HG03064 (cell line): ENCODE measurements at regions not wholly inside any gene's neighbourhood (a gene's known extent, or its start where the extent isn't known, plus 50 kb on each side); places are given as distances from the start of the nearest gene placed in this dataset.

Experiments used
- ATAC-seq: cut with Tn5 transposase; IDR thresholded peaks from one replicate; pipeline ENCODE4 v1.9.1; 2021; ENCODE audit warnings: low read depth; ENCODE audit not compliant: unreplicated experiment

- no peak for ATAC-seq
Measured at GRCh38 chr22:48740731-48741405, 1086.8 kb downstream of the BRD1 start.

DNA sequence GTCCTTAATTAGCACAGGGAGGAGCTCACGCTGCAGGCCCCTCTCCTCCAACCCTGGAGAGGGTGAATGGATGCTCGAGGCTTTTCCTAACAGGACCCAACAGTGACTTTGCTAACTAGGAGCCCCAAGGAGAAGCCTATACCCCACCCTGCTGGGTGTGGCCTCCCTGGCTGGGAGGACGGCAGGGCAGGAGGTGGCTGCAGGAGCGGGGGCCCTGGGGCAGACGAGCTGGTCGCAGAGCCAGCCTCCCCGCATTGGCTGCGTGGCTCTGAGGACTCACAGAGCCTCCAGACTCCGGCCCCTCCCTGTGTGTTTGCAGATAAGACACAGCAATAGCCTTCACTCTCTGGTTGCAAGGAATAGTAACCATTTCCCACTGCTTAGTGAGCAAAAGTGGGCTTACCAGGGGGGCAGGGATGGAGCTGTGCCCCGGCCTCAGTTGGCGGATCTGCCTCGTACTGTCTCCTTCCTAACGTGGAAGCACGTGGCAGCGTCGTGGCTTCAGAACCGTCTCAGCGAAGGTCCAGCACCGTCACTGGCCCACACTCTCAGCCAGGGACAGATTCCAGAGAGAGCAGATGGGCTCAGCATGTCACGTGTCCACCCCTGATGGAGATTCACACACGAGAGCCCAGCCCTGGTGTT, 1087.5 kb downstream of the BRD1 start:
- no peak for ATAC-seq

GRCh38 chr22:48739348-48740085, 1088.2 kb downstream of the BRD1 start:
- no peak for ATAC-seq

DNA sequence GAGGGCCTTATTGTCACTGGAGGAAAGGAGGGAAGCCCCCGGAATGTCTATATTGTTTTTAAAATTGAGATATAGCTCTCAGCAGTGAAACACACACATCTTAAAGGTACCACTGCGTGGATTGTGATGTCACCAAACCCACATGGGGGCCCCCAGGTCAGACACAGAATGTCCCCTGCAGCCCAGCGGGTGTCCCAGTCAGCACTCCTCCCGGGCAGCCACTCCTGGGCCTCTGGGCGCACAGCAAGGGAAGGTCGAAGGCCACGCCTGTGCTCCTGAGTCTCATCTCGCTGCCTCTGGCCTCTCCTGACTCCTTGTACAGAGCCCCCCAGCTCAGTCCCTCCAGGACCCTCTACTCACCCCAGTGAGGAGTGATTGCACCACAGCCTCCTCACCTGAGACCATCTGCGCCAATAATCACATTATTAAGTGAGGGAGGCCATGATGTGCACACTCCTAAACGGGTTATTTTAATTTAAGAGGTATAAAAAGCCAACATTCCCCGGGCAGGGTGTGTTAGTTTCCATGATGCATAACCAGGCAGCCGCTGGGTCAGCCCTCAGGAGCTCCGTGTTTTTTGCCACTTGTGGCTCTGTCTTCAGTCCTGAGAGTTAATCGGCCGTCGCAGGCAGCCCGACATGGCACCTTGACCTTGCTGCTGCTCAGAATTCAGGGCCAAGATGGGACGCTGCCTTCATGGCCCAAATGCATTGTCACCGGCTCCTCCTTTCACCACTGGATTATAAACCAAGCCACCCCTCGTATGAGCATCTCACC, 1089.3 kb downstream of the BRD1 start:
- no peak for ATAC-seq

DNA sequence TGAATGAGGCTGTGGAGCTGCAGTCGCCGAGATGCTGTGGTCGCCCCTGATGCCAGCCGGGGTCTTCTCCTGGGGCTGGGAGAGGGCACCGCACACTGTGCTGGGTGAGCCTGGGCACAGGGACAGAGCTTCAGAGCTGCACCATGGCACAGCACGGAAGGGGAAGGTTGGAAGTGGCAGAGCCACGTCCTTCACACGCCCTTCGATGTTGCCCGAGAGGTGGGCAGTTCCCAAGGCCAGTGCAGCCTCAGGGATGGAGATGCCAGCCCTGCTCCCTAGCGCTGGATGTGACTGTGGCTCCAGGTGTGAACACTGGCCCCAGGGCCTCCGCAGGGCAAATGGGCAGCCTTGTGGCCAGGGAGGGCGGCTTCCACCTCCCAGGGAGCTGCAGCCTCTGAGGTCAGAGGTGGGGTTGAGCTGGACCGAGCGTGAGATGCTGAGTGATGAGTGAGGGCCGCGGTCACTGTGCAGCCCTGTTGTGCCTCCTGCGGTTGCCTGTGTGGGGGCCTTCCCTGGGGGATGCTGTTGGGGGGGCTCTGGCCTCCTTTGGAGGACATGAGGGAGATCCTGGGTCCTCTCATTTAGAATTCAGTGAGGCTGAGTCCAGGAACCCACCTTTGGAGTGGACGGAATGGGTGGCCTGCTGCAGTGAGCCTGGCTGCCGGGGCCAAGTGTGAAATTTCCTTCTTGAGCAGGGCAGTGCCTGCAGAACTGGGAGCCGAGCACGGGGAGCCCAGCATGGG, 1090.0 kb downstream of the BRD1 start:
- no peak for ATAC-seq

- no peak for ATAC-seq
Measured at GRCh38 chr22:48736593-48737460, 1090.8 kb downstream of the BRD1 start.

DNA sequence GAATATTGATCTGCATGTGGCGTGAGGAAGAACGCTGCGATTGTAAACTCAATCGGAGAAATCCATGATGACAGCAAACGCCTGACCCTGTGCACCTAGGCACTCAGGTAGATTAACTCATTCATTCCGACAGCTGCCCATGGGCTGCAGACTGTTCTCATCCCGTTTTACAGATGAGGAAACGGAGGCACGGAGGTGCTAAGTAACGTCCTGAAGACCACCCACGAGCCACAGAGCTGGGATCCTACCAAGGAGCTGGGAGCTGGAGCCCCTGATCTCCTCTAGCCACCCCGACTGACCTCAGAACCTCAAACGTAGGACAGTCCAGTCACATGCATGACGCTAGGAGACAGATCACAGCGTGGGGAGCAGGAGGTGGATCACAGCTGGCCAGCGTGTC, 1092.7 kb downstream of the BRD1 start:
- no peak for ATAC-seq

- no peak for ATAC-seq
Measured at GRCh38 chr22:48734359-48734758, 1093.3 kb downstream of the BRD1 start.

DNA sequence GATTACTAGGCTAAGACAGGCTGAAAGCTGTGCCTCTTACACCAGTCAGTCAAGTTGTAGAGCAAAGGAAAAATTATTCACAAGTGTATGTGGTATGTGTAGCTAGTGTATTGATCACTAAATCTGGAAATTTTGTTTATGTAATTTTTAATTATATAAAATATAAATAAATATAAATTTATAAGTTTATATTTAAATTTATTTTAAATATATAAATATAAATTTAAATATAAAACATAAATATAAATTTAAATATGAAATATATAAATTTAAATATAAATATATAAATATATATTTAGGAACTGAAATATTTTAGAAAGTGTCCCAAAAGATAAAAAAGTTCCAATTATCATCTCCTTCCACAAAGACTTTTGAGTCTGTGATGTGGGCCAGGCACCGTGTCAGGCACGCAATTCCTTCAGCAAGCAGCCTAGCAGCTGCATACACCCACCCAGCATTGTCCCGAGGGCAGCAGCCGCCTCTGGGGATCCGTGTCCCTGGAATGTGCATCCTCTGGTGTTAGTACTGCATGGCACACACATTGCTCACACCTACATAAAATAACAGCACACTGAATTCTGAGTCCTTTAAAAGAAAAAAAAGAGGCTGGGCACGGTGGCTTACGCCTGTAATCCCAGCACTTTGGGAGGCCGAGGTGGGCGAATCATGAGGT, 1098.0 kb downstream of the BRD1 start:
- ATAC-seq = no peak

- ATAC-seq = no peak
Measured at GRCh38 chr22:48727454-48728058, 1100.1 kb downstream of the BRD1 start.

GRCh38 chr22:48724899-48725298, 1102.8 kb downstream of the BRD1 start:
- ATAC-seq = no peak

- ATAC-seq = no peak
Measured at GRCh38 chr22:48722661-48723060, 1105.0 kb downstream of the BRD1 start.

DNA sequence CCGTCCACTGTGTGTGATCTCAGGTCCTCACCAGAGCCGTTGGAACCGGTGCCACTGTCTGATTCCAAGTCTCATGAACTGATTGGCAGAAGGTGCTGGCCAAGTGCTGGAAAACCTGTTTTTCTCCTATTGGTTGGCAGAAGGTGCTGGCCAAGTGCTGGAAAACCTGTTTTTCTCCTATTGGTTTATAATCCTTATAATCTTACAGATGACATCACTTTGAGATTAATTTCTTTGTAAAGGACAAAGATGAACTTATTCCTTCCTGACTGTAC, 1106.3 kb downstream of the BRD1 start:
- ATAC-seq = no peak

GRCh38 chr22:48720662-48721394, 1106.8 kb downstream of the BRD1 start:
- ATAC-seq = no peak

GRCh38 chr22:48719978-48720661, 1107.6 kb downstream of the BRD1 start:
- no peak for ATAC-seq

- ATAC-seq = no peak
Measured at GRCh38 chr22:48718818-48719500, 1108.7 kb downstream of the BRD1 start.
